Activated CD4-positive, alpha-beta T cell treated with anti-CD3 and anti-CD28 coated beads for 36 hours (primary cell): ENCODE measurements at regions not wholly inside any gene's neighbourhood (a gene's known extent, or its start where the extent isn't known, plus 50 kb on each side); places are given as distances from the start of the nearest gene placed in this dataset.
"Not testable (repeated sequence)": the region's sequence is repeated elsewhere in the genome, so short reads cannot be mapped to it uniquely, and the experiment has no call there.

Experiments
- ATAC-seq: fragments of 200-7000 bp; cut with Tn5 transposase; one replicate; pipeline ENCODE4 v1.10.0; 2021; ENCODE audit warnings: mild to moderate bottlenecking, moderate library complexity
- CTCF ChIA-PET: fragments of 350-600 bp; sonication (Branson Sonifier 250); formaldehyde crosslinking; loops from one replicate; lab custom pipeline; 2021; ENCODE audit warnings: antibody characterized with exemption; lab: Charles Lee
- POLR2A ChIA-PET: fragments of 350-600 bp; sonication (Branson Sonifier 250); formaldehyde crosslinking; loops from one replicate; lab custom pipeline; 2021; ENCODE audit warnings: antibody characterized with exemption, inconsistent platforms; lab: Charles Lee
- DNase-seq: peaks from one replicate; pipeline ENCODE4 v3.0.0-alpha.2; 2020
- H3K27ac Mint-ChIP-seq: one replicate; pipeline ENCODE4 v1.8.0; 2021; ENCODE audit warnings: mixed read lengths
- H3K27me3 Mint-ChIP-seq: one replicate; pipeline ENCODE4 v1.8.0; 2021; ENCODE audit warnings: mixed read lengths
- H3K36me3 Mint-ChIP-seq: one replicate; pipeline ENCODE4 v1.8.0; 2021; ENCODE audit warnings: low read depth, mixed read lengths
- H3K4me1 Mint-ChIP-seq: one replicate; pipeline ENCODE4 v1.8.0; 2021; ENCODE audit warnings: mixed read lengths
- H3K4me3 Mint-ChIP-seq: one replicate; pipeline ENCODE4 v1.8.0; 2021; ENCODE audit warnings: mild to moderate bottlenecking, moderate library complexity, mixed read lengths
- H3K9me3 Mint-ChIP-seq: one replicate; pipeline ENCODE4 v1.8.0; 2021; ENCODE audit warnings: low read depth, mixed read lengths
- intact Hi-C, 2 experiments: fragments of 100-400 bp; cut with DNase I in 1 of 2; cut with micrococcal nuclease in 1 of 2; formaldehyde crosslinking; loops; one replicate each; pipeline versions ENCODE4 v1.14.2 to v1.15.1; 2022 to 2024; cut with DNase I, micrococcal nuclease

DNA sequence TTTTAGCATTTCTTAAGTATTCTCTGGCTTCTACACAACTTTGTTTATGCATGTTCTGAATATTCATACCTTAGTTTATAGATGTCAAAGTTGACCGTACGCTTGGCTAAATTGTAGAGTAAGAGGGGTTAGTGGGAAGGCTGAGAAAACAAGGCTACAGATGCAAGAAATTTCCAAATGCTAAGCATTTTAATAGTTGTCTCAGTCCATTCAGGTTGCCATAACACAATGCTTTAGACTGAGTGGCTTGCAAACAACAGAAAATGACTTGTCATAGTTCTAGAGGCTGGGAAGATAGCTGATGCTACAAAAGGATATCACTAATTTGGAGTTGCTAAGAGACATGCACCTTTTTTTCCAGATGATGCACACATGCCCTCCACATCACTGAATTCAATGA, 53.0 kb upstream of the C1QTNF3 start:
- H3K4me3 Mint-ChIP-seq, CTCF ChIA-PET, DNase-seq, H3K27ac Mint-ChIP-seq, POLR2A ChIA-PET, H3K36me3 Mint-ChIP-seq, ATAC-seq, intact Hi-C loops, H3K27me3 Mint-ChIP-seq, H3K9me3 Mint-ChIP-seq, H3K4me1 Mint-ChIP-seq: not testable (repeated sequence)

DNA sequence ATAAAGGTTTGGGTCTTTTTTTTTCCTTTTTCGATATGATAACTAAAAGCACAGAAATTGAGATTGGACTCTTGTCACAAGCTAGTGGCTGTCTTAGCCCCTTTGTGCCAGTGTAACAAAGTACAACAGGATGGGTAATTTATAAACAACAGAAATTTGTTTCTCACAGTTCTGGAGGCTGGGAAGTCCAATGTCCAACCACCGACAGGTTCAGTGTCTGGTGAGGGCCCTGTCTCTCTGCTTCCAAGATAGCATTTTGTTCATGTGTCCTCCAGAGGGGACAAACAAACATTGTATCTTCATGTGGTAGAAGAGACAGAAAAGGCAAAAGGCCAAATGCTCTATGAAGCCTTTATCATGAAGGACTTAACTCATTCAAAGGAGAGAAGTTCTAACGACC, 56.9 kb upstream of the C1QTNF3 start:
- CTCF ChIA-PET, POLR2A ChIA-PET, H3K9me3 Mint-ChIP-seq, H3K36me3 Mint-ChIP-seq, DNase-seq, ATAC-seq, H3K27me3 Mint-ChIP-seq, H3K27ac Mint-ChIP-seq, intact Hi-C loops, H3K4me1 Mint-ChIP-seq, H3K4me3 Mint-ChIP-seq: not testable (repeated sequence)

DNA sequence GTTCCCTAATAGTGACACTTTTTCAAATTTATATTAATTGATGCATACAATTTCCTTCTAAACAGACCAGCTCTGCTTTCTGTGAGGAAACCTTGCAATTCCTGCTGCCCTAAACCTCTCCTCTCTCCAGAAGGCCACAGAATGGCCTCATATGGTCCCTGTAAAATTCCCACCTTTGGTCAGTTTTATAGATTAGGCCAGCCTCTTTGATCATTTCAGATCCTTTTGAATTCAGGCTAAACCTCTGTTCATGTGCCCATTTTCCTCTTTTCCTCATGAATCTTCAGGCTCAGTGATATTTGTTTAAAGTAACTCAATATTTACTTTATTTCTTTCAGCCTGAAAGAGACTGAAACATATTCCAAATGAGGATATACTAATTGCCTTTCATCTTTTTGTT, 58.6 kb upstream of the C1QTNF3 start:
- H3K36me3 Mint-ChIP-seq, ATAC-seq, H3K4me1 Mint-ChIP-seq, POLR2A ChIA-PET, DNase-seq, H3K27me3 Mint-ChIP-seq, H3K27ac Mint-ChIP-seq, H3K4me3 Mint-ChIP-seq, H3K9me3 Mint-ChIP-seq, CTCF ChIA-PET, intact Hi-C loops: not testable (repeated sequence)

- H3K4me1 Mint-ChIP-seq, H3K27me3 Mint-ChIP-seq, intact Hi-C loops, H3K9me3 Mint-ChIP-seq, ATAC-seq, CTCF ChIA-PET, DNase-seq, H3K4me3 Mint-ChIP-seq, H3K36me3 Mint-ChIP-seq, H3K27ac Mint-ChIP-seq, POLR2A ChIA-PET: not testable (repeated sequence)
These were observed 65.9 kb upstream of the C1QTNF3 start for GRCh38 chr5:34108897-34109296.

GRCh38 chr5:34124280-34124679, 81.3 kb upstream of the C1QTNF3 start:
- ATAC-seq, H3K4me3 Mint-ChIP-seq, POLR2A ChIA-PET, H3K4me1 Mint-ChIP-seq, H3K9me3 Mint-ChIP-seq, CTCF ChIA-PET, intact Hi-C loops, DNase-seq, H3K27ac Mint-ChIP-seq, H3K27me3 Mint-ChIP-seq: not testable (repeated sequence)
- H3K36me3 Mint-ChIP-seq, result peaks cover 10% of the 10 kb centered on the region

DNA sequence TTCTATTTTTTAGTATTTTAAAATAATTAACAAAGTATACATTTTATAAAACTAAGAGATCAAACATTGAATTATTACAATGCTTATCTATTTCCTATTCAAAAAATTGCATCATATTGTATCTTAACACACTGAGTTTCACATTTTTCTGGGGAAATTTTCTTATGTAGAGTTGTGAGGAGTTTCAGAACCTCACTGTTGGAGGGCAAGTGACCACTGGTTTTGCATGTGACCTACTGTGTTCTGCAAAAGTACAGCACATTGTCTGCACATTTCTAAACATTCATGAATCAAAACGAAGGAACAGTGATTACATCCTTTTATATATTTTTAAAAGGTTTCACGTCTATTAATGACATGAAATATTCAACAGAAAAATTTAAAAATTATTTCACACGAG, 82.3 kb upstream of the C1QTNF3 start:
- H3K27me3 Mint-ChIP-seq, DNase-seq, POLR2A ChIA-PET, H3K4me3 Mint-ChIP-seq, H3K27ac Mint-ChIP-seq, ATAC-seq, intact Hi-C loops, CTCF ChIA-PET, H3K4me1 Mint-ChIP-seq, H3K9me3 Mint-ChIP-seq: not testable (repeated sequence)
- H3K36me3 Mint-ChIP-seq, result peaks cover 10% of the 10 kb centered on the region

DNA sequence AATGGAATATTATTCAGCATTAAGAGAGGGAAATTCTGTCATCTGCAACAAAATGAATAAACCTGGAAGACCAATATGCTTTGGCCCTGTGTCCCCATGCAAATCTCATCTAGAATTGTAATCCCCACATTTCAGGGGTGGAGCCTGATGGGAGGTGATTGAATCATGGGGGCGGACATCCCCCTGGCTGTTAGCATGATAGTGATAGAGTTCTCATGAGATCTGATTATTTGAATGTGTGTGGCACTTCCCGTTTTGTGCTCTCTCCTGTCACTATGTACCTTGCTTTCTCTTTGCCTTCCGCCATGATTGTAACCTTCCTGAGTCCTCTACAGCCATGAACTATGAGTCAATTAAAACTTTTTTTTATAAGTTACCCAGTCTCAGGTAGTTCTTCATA, 83.7 kb upstream of the C1QTNF3 start:
- peaks cover 11% of the 10 kb centered on the region for H3K36me3 Mint-ChIP-seq
- H3K27me3 Mint-ChIP-seq, intact Hi-C loops, CTCF ChIA-PET, H3K4me1 Mint-ChIP-seq, H3K27ac Mint-ChIP-seq, H3K9me3 Mint-ChIP-seq, DNase-seq, H3K4me3 Mint-ChIP-seq, POLR2A ChIA-PET, ATAC-seq: not testable (repeated sequence)

- H3K36me3 Mint-ChIP-seq, H3K27ac Mint-ChIP-seq, H3K4me1 Mint-ChIP-seq, POLR2A ChIA-PET, H3K27me3 Mint-ChIP-seq, H3K4me3 Mint-ChIP-seq, H3K9me3 Mint-ChIP-seq, ATAC-seq, CTCF ChIA-PET, intact Hi-C loops, DNase-seq: not testable (repeated sequence)
These were observed 84.8 kb upstream of the C1QTNF3 start for GRCh38 chr5:34127818-34128217.

DNA sequence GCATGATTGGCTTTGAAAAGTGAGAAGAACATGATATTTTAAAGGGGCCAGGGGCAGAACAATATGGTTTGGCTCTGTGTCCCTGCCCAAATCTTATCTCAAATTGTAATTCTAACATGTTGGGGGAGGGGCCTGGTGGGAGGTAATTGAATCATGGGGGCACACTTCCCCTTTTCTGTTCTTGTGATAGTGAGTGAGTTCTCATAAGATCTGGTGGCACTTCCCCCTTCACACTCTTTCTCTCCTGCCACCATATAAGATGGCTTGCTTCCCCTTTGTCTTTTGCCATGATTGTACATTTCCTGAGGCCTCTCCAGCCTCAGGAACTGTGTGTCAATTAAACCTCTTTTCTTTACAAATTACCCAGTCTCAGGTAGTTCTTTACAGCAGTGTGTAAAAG, 85.9 kb upstream of the C1QTNF3 start:
- H3K9me3 Mint-ChIP-seq, intact Hi-C loops, H3K27ac Mint-ChIP-seq, H3K36me3 Mint-ChIP-seq, DNase-seq, ATAC-seq, CTCF ChIA-PET, H3K27me3 Mint-ChIP-seq, H3K4me1 Mint-ChIP-seq, POLR2A ChIA-PET, H3K4me3 Mint-ChIP-seq: not testable (repeated sequence)

DNA sequence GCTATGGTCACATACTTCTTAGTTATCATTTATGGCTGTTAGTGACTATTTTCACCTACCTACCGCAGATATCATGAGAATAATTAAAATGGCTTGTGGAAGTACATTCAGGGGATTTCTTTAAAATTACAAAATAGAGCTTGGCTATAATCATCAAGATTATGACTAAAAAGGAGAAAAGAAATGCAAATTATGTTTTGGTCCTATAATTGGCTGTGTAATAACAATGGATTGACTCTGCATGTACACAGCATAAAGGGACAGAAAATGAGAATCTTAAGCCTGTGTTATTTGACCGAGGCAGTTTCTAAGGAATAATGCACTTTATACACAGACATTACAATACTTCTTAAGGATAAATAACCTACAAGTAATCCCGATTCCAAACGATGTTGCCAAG, 112.0 kb upstream of the C1QTNF3 start:
- intact Hi-C loops, CTCF ChIA-PET, H3K9me3 Mint-ChIP-seq, DNase-seq, H3K27ac Mint-ChIP-seq, H3K4me1 Mint-ChIP-seq, POLR2A ChIA-PET, H3K36me3 Mint-ChIP-seq, ATAC-seq, H3K4me3 Mint-ChIP-seq, H3K27me3 Mint-ChIP-seq: not testable (repeated sequence)

DNA sequence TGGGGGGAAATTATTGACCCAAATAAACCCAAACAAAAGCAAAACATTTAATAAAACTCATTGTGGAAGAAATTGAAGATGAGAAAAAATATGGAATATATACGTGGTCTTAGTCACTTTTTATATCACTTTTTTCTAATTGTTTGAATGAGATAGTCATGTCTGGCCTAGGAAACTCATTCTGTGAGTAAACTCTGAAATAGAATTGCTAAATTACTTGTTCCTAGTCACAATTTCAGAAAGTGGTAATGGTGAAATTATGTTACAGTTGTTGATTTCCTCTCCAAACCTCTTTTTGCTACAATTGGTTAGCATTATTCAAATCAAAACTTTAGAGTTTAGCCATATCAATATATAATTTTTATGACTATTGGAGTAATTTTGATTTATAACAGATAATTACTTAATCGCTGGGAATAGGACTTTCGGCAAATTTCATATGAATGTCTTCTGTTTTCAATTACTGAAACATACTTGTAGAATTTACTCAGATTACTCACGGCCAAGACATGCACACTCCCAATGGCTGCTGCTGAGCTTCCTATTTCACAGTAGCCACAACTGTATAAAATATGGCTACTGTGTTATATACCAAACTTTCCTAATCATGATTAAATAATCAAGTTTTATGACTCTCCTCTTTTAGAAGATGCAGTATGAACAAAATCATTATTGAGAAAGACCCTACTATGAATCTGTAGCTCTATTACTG, 113.8 kb upstream of the C1QTNF3 start:
- POLR2A ChIA-PET, H3K4me1 Mint-ChIP-seq, H3K9me3 Mint-ChIP-seq, CTCF ChIA-PET, DNase-seq, ATAC-seq, intact Hi-C loops, H3K27ac Mint-ChIP-seq, H3K4me3 Mint-ChIP-seq, H3K27me3 Mint-ChIP-seq, H3K36me3 Mint-ChIP-seq: not testable (repeated sequence)

DNA sequence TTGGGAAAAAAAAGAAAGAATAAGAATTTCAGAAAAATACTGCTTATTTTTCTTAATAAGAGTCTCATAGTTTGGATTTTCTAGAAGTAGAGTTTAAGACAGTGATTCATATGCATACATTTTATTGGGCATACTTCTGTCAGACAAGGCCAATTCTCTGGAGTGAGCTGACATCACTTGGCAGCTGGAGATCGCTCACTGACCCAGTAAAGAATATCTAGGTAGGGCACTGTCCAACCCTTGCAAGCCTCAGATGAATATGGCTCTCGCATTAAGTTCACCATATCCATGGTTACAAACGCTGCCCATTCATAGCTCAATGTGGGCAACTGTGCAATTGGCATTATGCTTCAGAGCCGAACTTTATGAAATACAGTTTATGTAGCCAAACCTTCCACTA, 117.9 kb upstream of the C1QTNF3 start:
- CTCF ChIA-PET, result interaction anchor here (0.6 kb wide), 1 partner anchor 98 kb away, joined by 3 read pairs; no protein-coding TSS in a partner anchor
- not testable (repeated sequence) for H3K27ac Mint-ChIP-seq

More for the DNA sequence above, 117.9 kb upstream of the C1QTNF3 start:
- H3K4me1 Mint-ChIP-seq, ATAC-seq, H3K36me3 Mint-ChIP-seq, POLR2A ChIA-PET, H3K9me3 Mint-ChIP-seq, intact Hi-C loops, H3K27me3 Mint-ChIP-seq, H3K4me3 Mint-ChIP-seq, DNase-seq: not testable (repeated sequence)
